NCI-H146 treated with DMSO at 0.1 percent for 48 hours (cell line): ENCODE measurements at regions not wholly inside any gene's neighbourhood (a gene's known extent, or its start where the extent isn't known, plus 50 kb on each side); places are given as distances from the start of the nearest gene placed in this dataset.

Experiments
- DNase-seq: peaks from one replicate; lab custom pipeline; 2025; ENCODE audit not compliant: unreplicated experiment; lab: John Stamatoyannopoulos, UW

DNA sequence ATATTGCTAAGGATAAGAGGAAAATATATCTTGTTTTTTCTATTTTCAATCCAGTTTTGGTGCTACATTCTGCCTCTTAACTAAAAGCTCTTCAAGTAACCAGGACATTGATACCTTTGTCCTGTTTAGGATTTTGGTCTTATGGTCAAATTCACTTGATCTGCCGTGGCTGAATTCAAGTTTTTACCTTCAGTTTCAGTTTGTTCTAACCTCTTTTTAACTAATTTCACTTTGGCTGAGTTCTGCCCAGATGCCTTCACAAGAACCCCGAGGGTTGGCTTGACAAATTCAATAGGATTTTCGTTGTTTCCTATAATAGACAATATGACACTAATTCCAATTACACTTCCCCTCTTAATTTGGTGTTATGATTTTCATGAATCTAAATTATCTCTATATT lies 84.5 kb upstream of the C1orf21 start:
- no peak for DNase-seq

DNA sequence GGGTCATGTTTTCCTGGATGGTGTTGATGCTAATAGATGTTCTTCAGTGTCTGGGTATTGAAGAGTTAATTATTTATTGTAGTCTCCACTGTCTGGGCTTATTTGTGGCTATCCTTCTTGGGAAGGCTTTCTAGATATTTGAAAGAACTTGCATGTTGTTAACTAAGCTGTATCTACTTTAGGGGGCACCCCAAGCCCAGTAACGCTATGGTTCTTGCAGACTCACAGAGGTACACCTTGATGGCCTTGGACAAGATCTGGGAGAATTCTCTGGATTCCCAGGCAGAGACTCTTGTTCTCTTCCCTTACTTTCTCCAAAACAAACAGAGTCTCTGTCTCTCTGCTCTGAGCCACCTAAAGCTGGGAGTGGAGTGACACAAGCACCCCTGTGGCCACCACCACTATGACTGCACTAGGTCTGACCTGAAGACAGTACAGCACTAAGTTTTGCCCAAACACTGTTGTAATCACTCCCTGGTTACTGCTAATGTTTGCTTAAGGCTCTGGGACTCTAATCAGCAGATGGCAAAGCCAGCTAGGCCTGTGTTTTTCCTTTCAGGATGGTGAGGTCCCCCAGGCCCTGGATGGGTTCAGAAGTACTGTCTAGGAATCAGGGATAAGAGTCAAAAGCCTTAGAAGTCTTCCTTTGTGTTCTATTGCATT lies 76.5 kb upstream of the C1orf21 start:
- DNase-seq = no peak

DNA sequence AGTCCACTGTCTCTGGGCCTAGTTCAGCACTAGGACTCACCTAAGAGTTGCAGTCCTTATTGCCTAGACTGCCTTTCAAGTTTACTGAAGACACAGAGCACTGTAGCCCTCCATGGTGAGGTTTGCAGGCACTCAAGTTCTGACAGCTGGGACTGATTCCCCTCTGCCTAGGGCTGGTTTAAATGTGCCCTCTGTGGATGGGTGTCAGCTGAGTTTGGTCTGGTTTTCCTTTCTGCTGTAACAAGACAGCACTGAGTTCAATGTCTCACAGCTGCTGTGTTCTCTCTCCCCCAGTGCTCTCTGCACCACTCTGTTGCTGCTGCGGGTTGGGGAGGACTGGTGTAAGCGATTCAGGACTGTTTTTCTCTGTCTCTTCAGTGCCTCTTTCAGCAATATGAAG lies 75.2 kb upstream of the C1orf21 start:
- no peak for DNase-seq

DNA sequence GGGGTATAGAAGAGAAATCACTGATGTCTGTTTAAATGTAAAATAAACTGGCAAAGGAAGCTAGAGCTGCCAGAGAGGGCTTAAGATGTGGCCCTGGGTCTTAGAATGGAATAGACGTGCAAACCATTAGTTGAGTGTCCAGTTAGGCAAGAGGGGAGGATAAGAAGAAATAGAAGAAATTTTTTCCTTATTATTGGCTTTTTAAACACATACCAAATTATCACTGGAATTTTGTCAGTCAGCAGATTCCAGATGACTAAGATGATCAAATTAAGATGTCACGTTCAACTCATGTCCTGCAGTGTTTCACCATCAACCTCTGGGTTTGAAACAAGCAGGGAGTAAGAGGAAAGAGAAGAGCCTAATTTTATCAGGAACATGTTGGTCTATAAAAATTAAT lies 71.6 kb upstream of the C1orf21 start:
- no peak for DNase-seq

DNA sequence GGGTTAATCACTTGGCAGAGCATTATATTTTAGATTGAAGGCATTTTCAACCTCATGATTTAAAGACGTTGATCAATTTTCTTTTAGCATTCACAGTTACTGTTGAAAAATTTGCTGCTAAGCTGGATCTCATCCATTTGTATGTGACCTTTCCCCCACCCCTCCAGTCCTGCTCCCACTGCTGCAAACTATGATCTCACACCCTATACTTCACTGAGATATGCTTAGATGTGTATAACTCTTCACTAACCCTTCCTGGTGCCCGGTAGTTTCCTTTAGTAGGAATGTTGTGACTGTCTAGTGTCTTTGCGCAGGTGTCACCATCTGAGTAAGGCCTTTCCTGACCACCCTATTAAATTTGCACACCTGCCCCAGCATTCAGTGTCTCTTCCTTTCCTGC lies 67.0 kb upstream of the C1orf21 start:
- DNase-seq = no peak

DNA sequence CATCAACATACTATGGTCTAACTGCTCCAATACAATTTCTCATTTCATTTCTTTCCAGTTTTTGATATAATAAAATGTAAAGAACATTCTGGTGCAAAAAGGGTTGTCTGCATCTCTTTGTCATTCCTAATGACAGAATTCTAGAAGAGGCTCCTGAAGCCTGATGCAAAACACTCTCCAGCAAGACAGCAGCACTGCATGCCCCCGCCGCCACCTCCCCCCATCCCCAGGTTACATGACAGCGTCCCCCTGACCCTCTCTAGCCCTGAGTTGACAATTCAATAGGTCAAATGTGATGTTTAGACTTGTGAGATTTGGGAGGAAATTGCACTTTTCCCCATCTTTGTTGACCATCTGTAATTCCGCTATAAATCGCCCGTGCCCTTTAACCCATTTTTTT lies 64.6 kb upstream of the C1orf21 start:
- no peak for DNase-seq

DNA sequence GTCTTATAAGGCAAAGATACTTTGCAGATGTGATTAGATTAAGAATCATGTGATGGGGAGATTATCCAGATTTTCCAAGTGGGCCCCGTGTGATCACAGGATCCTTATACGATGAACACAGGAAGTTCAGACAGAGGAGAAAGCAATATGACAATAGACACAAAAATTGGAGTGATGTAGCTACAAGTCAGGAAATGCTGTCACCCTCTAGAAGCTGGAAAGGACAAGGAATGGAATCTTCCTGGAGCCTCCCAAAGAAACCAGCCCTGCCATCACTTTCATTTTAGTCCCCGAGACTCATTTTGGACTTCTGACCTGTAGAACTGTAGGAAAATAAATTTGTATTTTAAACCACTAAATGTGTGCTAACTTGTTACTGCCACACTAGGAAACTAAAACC lies 61.9 kb upstream of the C1orf21 start:
- DNase-seq = no peak

DNA sequence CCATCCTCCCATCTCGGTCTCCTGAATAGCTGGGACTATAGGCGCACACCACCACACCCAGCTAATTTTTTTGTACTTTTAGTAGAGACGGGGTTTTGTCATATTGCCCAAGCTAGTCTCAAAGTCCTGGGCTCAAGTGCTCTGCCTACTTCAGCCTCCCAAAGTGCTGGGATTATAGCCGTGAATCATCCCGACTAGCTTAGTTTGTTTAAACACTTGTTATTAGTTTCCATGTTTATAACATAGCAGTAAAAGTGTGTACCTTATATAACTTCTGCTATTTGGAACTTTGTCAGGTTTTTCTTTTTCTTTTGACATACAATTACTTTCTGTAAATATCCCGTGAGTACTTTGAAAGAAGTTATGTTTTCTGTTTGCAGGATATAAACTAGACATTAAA lies 60.6 kb upstream of the C1orf21 start:
- DNase-seq = no peak

DNA sequence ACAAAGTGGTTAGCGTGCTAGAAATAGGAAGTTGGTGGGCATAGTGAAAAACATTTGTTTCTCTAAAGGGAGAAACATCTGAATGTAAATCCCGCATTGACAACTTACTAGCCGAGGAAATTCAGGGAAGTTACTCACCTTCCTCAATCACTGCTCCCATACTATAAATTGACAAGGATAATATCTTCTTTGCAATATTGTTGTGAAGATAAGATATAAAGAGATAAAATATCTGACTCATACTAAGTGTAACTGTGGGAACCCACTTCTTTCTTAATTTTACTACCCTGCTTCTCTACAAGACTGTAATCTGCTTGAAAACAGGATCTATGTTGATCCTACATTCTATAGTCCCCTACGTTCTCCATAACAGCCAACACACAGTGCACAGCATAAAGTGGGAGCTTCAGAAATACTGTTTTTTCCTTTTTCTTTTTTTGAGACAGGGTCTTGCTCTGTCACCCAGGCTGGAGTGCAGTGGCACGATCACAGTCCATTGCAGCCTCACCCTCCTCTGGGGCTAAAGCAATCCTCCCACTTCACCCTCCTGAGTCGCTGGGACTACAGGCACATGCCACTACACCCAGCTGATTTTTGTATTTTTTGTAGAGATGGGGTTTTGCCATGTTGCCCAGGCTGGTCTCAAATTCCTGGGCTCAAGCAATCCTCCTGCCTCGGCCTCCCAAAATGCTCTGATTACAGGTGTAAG lies 57.4 kb upstream of the C1orf21 start:
- no peak for DNase-seq

DNA sequence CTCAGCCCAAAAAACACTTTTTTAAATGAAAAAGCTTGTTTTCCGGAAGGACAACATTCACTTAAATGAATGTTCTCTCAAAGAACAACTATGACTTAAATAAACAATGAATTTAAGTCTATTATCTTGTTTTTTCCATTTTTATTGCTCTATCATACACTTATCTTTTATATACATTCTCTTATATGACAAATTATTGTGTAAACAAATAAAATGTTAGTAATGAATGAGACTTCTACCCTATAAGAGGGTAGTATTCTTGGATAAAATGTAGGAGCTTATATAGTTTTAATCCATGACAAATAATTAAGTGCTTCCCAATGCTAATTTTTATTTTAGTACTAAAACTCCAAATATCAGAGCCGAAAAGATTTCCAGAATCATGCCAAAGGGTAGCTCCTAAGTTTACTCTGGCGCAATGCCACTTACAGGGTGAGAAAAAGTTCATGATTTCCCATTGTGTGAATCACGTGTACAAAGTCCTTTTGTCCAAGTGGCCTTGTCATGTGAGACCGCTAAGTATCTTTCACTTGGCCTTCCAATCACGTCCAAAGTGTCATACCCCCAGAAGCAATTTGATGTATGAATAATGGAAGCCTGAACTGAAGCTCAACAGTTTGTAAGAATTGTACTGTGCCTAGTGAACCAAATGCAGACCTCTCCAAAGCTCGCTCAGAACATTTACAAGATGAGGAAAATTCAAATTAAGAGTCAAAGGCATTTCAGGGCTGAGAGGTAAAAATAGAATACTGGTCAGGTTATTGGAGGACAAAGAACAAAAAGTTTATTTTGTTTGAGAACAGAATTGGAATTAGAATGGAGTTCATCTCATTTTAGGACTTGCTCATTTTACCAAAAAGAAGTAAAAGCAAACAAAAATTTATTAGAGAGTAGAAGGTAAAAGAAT lies 56.6 kb upstream of the C1orf21 start:
- no peak for DNase-seq

DNA sequence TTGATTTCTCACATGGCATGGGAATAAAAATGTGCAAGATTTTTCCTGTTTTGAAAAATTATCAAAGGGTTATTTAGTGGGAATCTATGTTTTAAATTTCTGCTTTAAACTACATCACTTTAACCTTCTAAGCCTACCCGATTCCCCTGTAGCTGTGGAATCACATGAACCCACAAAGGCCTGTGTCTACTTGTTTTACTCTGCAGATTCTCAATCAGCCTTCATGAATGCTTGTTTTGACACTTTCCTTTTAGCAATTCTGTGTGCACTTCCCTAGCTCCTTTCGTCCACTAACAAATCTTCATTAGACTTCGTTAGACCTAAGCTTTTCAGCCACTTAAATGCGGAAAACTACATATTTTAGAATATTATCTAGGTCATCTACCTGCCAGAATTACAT lies 56.0 kb upstream of the C1orf21 start:
- no peak for DNase-seq
